Right renal cortex interstitium (tissue), 3 donors: ENCODE measurements at regions not wholly inside any gene's neighbourhood (a gene's known extent, or its start where the extent isn't known, plus 50 kb on each side); places are given as distances from the start of the nearest gene placed in this dataset.

Experiments used
- DNase-seq, 3 donors: peaks; one replicate each; pipeline ENCODE4 v3.0.0-alpha.2; 2013; ENCODE audit warnings: low read depth in 3 of 3, low spot score in 2 of 3

- DNase-seq, result no peak
These were observed 572.5 kb downstream of the SQOR start for GRCh38 chr15:46207341-46207740.

DNA sequence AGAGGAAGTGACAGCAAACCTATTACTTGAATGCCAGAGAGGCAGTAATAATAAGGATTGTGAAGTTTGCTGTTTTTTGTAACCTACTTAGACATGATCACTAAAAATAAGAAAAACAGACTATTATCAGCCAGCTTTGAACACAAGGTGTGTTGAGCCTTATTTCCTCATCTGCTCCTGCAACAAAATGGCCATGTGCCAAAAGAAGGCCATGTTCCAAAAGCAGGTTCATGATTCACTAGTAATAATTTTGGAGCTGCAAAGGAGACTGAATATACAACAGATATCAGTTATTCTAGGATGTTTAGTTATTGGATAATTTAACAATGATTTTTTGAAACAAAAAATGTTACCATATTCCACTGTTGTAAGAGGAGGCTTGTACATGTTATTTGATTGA is 578.7 kb downstream of the SQOR start:
- DNase-seq, result no peak

DNA sequence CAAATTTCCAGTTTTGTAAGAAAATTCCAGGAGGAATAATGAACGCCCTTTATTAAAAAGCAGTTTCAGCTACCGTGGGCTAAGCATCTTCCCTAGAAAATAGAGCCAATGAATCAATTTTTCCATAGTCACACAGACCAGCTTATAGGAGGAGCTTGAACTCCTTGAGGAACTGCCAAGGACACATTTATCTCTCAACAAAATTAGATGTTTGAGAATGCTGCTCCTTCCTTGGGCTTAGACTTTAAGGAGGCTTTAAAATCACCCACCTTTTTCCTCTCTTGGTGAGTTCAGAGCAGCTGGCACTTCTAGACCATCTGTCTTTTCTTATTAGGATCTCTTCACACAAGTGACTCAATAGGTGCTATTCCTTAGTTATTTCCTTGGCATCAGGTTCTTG is 588.0 kb downstream of the SQOR start:
- no peak for DNase-seq

DNA sequence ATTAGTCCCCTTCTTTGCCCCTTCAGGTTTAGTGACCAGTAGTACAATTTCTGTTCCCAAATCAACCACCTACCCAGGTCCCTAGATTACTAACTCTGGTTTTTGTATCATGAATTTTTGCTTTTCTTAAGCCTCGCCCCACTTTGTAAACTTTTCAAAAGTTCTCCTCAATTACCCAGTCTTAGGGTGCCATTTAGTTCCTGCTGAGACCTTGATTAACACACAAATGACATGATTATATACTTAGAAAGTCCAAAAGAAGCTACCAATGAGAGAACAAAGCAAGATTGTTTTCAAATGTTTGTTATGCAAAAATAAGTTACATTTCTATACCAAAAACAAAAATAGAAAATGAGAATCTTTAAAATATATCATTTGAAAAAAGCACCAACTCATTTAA is 594.4 kb downstream of the SQOR start:
- DNase-seq, result no peak

DNA sequence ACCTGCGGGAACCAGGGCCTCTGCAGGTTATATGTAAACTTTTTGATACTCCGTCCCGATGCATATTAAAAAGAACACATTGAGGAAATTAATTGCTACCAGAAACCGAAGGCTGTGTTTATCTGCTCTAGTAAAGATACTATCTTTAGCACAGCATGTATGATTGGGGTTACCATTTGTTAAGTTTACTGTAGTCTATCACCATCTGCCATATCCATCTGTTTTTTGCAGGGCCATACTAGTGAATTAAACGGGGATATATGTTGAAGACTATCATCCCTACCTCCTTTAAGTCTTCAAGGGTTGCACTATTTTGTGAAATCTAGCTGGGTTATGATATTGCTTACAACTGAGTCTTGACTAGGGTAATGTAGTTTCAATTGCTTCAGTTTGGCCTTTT is 597.0 kb downstream of the SQOR start:
- no peak for DNase-seq

DNA sequence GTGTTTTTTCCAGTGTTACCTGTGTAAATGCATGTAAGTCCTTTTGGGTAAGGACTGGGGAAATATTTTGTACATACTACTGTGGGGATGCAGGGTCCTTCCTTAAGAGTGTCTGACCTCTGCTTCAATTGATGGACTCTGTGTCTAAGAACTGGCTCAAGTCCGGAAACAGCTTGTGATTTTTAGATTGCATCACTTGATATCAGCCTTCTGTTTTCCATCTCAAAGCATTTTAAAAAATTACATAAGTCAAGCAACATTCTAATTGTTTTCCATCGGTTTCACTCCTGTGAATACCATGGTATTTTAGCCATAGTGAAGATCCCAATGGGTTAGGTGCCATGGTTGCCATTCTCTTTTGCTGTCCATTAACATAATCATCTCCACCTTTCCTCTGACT is 597.6 kb downstream of the SQOR start:
- no peak for DNase-seq

- no peak for DNase-seq
These were observed 608.1 kb downstream of the SQOR start for GRCh38 chr15:46242935-46243334.

DNA sequence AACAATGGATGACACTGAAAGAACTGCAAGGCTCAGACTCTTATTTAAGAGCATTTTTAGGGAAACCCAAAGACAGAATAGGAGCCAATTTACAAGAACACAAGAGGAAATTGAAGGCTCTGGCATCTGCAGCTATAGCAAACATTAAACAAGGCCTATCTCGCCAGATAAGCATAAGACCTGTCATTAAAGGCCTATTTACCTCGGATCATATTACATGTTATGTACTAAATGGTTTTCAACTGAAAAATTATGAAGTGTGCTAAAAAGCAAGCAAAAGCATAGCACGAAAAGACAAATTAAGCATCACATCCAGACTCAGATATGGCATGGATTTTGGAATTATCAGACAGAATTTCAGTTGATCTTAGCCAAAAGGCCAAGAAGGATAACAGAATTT is 617.1 kb downstream of the SQOR start:
- no peak for DNase-seq

GRCh38 chr15:46258056-46258455 is 623.2 kb downstream of the SQOR start:
- DNase-seq, result no peak

DNA sequence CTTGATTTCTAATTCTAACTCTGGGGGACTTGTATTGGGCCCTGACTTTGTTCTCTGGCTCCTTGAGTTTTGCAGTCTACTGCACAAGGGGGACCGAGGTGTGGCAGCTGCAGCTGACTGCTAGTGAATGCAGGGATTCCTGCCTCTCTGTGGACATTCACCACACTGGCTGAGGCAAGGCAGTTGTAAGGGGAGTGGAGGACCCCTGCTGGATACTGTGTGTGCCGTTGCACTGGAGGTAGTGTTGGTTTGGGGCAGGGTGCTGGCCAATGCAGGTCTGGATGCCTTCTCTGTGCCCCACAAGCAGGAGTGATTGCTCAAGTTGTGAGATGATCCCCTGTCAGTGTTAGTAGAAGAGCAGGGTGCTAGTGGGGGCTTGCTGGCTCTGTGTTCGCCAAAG is 626.1 kb downstream of the SQOR start:
- no peak for DNase-seq

GRCh38 chr15:46265664-46266347 is 631.0 kb downstream of the SQOR start:
- no peak for DNase-seq

- no peak for DNase-seq
These were observed 631.8 kb downstream of the SQOR start for GRCh38 chr15:46266661-46267060.

DNA sequence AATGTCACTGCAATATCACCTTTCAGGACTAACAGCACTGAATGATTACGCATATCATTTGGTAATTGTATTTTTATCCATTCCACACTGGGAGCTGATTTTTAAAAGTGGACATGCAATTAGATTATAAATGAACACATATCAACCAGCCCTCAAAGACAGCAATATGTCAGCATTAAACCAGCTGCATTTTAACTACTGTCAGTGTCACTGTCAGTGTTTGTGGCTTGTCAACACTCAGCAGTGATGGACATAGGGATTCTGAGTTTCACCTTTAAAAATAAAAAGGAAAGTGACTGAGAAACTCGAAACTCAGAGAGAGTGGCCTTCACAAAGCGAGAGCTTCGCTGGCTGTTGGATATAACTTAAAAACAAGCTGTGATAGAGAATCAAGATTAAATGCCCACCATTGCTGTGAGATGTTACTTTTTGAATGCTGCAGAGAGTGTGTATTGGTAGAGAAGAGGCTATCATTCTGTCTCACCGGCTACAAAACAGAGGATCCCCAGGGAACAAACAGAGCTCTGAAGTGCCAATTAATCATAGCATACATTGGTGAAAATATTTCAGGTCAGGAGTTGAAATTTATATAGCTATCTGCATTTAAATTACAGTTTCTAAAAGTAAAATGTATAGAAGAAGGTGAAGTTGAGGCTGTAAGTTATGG is 635.8 kb downstream of the SQOR start:
- no peak for DNase-seq

- no peak for DNase-seq
These were observed 640.9 kb downstream of the SQOR start for GRCh38 chr15:46275701-46276100.

DNA sequence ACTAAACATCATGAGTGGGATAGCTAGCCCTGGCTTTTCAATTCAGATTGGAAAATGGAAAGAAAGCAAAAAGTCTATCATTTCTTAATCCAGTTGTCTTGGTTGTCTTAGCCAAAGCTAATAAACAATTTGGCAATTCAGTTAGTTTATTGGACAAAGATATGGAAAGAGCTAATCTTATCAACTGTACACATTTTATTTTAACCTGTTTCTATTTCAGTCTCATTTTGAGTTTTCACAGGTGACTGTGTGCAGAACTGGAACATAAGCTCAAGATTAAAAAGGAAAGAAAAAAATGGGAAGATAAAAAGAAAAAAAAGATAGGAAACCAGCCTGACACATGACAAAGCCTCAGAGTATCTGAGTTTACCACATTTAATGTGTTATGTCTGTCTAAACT is 642.6 kb downstream of the SQOR start:
- no peak for DNase-seq

- no peak for DNase-seq
These were observed 643.2 kb downstream of the SQOR start for GRCh38 chr15:46278062-46278461.

DNA sequence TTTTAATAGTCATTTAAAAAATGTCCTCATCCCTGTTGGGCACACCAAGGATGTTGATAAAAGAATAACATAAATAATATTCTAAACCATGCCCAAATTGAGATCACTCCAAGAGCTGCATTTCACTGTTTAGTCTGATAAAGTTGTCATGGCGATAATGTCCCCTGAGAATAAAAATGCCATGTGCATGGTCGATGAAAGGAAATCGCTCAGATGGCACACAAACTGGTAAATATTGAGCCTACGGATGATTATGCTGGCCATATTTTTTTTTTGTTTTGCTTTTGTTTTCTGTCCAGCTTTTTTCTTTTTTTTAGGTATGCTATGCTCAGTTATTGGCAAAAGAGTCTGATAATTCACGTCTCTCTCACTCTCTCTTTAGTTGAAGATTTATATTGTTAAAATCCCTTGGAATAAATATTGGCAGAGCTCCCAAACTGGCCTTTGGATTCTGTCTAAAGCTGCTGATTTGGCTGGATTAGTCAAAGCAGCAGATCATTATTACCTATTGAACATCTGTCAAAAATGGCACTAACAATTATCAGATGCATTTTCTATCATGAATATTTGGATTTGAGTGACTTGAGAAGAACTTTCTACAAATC is 643.8 kb downstream of the SQOR start:
- no peak for DNase-seq

GRCh38 chr15:46280762-46281542 is 646.1 kb downstream of the SQOR start:
- DNase-seq, result no peak

DNA sequence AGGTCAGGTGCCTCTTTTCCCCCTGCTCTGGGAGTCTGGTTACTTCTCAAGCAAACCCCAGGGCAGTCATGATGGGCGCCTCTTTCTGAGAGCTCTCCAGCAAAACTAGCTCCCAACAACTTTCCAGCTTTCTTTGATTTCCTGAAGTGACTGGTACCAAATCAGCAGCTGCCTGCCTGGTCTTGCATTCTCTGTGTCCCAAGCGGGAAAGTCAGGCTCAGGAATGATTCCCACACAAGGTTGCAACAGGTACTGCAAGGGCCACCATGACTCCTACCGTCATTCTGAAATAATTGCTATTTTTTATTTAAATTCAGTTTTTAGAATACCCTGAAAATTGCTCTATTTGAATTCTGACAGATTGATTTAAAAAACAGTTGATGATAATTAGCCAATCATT is 658.7 kb downstream of the SQOR start:
- no peak for DNase-seq

GRCh38 chr15:46296002-46296401 is 661.2 kb downstream of the SQOR start:
- no peak for DNase-seq

GRCh38 chr15:46296797-46297196 is 662.0 kb downstream of the SQOR start:
- DNase-seq, result no peak

GRCh38 chr15:46297766-46298165 is 662.9 kb downstream of the SQOR start:
- no peak for DNase-seq
